ENCODE measurements at regions not wholly inside any gene's neighbourhood (a gene's known extent, or its start where the extent isn't known, plus 50 kb on each side); places are given as distances from the start of the nearest gene placed in this dataset.

- no peak for DNase-seq (ENCODE audit: low read depth in 3 of 3)
Observed at GRCh38 chr13:111456452-111457230, 136.2 kb downstream of the TEX29 start.

- no peak for DNase-seq (ENCODE audit: low read depth in 3 of 3)
Observed at GRCh38 chr13:111458001-111458531, 137.6 kb downstream of the TEX29 start.

- no peak for DNase-seq (ENCODE audit: low read depth in 3 of 3)
Observed at GRCh38 chr13:111458739-111459138, 138.3 kb downstream of the TEX29 start.

DNA sequence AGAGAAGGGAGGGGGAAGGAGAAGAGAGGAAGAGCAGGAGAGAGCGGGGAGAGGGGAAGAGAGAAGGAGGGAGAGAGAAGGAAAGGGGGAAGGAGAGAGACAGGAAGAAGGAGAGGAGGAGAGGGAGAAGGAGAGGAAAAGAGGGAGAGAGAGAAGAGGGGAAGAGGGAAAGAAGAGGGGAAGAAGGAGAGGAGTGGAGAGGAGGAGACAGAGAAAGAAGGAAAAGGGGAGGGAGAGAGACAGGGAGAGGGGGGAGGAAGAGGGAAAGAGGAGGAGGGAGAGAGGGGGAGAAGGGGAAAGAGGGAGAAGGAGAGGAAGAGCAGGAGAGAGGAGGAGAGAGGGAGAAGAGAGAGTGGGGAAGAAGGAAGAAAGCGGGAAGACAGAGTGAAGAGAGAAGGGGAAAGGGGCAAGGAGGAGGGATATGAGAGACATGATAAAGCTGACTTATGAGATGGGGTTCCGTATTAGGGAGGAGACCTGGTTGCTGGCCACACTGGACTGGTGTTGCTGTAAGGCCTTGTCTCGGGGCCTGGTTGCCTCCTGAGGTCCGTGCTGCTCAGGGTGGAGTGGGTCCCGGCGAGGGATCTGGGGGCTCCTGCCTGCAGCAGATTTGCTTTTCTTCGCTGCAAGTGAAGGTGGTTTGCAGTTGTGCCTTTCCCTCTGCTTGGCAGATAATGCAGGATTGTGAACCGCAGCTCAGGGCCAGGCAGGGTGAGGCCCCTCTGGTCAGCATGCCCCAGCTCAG is 139.5 kb downstream of the TEX29 start:
- DNase-seq (ENCODE audit: low read depth in 3 of 3), result no peak

GRCh38 chr13:111460548-111461444 is 140.4 kb downstream of the TEX29 start:
- DNase-seq (ENCODE audit: low read depth in 3 of 3), result no peak

GRCh38 chr13:111461445-111462149 is 141.2 kb downstream of the TEX29 start:
- no peak for DNase-seq (ENCODE audit: low read depth in 3 of 3)

DNA sequence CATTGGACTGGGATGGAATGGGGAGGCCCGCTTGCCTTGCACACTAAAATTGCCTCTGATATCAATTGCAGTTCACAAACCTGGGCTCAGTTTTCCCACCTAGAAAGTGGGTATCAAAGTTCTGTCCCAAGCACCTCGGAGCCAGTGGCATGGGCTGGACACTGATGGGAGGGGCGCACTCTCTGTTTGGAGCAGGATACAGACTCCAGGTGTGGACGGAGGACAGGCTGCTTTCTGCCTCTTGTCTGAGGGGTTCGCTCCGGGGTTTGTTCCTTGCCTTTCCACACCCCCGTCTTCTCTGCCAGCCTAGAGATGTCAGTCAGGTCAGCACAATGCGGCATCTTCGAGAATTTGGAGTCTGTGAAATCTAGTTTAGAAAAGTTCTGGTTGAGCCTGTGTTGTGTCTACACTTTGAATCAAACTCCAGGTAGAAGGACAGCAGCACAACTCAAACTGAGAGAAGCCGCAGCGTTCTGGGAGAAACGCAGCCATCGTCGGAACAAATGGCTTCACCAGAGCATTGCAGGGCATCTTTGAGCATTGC is 141.9 kb downstream of the TEX29 start:
- DNase-seq (ENCODE audit: low read depth in 3 of 3), result no peak

- DNase-seq (ENCODE audit: low read depth in 3 of 3), result no peak
Observed at GRCh38 chr13:111462944-111463343, 142.5 kb downstream of the TEX29 start.

DNA sequence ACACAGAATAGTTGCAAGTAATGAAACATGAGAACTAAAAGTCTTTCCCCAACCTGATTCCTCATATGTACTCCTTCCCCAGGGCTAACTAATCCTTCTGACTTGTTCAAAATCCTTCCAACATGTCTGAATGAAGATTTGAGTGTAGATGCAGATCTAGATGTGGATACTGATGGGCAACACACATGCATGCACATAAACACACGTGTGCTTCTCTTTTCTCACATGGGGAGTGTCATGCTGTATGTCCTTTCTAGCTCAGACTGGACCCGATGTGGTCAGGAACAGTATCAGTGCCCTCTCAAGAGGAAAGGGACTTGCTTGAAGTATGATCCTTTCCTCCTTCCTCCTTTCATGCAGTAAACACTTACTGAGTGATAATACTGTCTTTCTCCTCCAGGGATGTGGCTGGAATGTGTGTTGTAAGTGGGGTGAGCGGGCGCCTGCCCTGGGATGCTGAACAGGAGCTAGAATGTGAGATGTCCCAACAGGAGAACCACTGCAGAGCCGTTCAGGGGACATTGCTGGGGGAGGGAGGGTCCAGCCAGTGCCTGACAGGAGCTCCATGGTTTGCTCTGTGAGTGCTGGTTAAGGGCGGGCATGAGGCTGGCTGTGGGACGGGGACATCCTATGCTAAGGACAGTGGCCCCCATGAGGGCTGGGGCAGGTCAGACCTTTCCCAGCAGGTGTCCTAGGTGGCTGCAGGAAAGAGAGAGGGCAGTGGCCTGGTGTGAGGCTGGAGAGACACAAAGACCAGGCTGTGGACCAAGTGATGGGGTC is 146.9 kb downstream of the TEX29 start:
- DNase-seq (ENCODE audit: low read depth in 3 of 3), result no peak

GRCh38 chr13:111468037-111468959 is 147.9 kb downstream of the TEX29 start:
- DNase-seq (ENCODE audit: low read depth in 3 of 3), result no peak

DNA sequence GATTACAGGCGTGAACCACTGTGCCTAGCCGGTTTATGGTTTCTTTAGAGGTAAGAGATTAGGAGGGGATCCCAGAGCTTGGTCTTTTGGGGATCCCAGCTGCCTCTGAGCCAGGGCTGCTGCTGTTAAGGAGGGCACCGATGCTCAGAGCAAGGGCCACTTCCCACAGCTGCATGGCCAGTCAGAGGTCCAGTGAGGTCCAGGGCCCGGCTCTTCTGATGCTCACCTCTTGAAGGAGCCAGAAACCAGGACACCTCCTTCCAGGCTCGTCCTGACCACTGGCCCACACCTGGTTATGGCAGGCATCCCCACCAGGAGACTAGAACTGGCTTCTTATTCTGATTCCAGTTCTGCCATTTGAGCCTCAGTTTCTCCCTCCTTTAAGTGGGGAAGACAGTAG is 149.0 kb downstream of the TEX29 start:
- no peak for DNase-seq (ENCODE audit: low read depth in 3 of 3)

DNA sequence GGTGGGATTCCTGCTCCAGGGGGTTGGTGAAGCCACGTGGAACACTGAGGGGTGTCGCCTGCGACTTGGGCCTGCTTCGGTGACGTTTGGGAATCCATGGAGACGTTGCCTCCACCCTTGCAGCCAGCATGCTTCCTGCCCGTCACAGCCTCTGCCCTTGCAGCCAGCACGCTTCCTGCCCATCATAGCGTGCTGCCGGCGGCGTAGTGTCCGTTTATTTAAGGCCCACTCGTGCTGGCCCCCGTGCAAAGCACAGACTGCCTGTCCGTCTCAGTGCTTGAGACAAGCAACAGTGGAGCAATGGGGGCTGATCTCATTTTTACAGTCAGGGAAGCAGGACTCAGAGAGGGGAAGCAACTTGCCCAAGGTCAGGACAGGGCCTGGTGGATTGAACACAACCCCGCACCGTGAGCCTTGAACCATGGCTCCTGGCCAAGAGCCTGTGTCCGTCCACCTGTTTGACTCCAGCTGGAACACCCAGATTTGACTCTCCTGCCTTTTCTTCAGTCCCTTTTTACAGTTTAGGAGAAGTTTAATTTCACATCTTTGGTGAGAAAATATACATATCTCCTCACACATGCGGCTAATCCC is 149.6 kb downstream of the TEX29 start:
- no peak for DNase-seq (ENCODE audit: low read depth in 3 of 3)

DNA sequence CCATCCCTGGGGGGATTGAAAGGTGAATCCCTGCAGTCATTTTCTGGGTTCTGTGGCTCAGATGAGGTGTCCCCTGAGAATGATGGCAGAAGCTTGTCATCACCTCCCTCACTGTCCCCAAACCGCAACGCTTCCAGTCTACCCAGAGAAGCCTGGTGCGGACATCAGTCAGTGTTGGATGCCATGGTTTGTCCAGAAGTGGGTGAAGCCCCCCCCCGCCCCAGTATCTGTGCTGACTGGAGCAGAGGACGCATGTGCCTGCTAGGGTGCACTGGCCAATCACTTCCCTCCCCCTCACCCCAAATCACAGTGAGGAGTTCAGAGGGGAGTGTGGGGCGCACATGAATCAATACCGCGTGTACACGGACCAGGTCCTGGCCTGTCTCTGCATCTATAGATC is 150.5 kb downstream of the TEX29 start:
- no peak for DNase-seq (ENCODE audit: low read depth in 3 of 3)

DNA sequence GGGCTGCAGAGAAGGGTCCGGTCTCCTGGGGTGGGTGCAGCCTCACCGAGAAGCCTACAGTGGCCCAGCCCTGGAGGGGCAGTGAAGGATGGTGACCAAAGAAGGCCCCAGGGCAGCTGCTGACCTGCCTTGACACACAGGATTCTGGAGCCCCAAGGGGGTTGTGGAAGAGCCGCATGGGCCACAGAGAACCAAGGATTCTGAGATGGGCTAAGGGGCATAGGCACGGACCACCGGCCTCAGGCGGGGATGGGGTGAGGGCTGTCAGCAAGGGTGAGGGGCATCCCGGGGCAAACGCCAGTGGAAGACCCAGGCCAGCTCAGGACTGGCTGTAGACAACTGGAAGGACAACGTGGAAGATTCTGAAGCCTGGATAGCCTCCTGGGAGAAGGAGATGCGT is 151.6 kb downstream of the TEX29 start:
- DNase-seq (ENCODE audit: low read depth in 3 of 3), result no peak

DNA sequence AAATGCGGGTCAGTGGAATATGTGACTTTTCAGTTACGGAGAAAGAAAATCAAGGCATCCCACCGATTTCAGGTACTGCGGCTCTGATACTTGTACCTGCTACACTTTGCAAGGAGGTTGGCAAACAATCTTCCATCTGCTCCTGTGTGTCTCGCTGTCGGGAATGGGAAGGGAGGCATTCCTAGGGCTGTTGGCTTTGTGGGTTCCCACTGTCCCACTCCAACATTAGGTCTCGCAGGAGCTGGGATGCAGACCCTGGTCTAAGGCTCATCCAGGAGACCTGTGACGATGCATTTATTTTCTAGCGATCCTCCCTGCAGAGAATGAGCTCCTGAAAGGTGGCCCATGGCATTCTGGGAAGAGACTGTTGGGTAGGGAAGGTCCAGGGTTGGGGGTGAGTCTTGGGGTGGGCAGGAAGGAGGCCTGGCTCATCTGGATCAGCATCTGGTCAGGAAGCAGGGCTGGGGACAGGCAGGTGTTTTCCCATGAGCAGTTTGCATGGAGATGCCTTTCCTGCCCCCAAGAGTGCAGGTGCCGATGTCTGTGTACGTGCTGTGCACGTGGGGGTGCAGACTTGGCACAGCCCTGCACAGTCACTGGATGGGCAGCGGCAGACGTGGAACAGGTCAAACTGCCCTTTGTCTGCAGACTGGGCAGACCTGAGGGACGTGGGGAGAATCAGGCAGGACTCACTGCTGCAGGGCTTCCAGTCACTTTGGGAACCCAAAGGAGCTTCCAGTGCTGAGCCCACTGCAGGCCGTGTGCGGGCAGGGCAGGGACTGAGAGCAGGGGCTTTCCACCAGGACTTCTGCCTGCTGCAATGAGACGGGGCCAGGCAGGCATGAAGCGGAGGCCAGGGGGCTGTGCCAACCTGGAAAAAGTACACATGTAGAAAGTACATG is 152.4 kb downstream of the TEX29 start:
- DNase-seq (ENCODE audit: low read depth in 3 of 3), result no peak

DNA sequence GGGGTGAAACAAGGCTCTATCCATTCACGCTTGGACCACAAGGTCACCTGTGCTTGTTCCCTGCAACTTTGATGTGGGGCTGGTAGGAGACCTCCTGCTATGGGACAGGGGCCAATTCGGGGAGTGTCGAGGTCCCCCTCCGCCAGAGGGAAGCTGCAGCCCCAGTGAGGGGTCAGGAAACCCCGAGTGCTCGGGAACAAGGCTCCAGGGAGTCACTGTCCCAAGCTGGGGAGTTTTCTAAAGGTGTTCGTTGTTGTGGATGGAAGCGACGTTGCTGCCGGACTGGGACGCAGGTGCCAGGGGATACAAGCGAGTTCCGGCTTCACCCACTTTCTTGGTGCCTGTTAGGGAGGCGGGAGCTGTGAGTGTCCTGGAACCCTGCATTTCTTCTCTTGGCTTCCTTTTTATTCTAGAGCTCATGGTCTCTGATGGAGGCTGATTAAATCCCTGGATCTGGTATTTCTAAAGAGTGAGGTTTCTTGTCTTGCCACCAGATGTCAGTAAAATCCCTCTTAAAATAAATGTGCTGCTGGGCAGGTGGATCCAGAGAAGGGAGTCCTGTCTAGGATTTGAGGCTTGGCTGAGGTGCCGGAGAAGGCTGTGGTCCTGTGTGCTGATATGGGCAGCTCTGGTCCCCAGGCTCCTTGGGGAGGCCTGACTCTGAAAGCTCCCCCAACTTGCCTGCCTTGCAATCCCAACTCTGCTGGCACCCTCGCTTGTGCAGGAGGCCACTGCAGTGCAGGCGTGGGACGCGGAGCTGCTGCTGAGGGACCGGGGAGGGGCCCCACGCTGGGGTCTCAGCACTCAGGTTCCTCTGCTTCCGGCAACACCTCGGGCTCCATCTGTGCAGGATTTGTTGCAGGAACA is 153.9 kb downstream of the TEX29 start:
- DNase-seq (ENCODE audit: low read depth in 3 of 3), result no peak

- no peak for DNase-seq (ENCODE audit: low read depth in 3 of 3)
Observed at GRCh38 chr13:111475488-111475887, 155.0 kb downstream of the TEX29 start.

All from stimulated activated CD4-positive, alpha-beta T cell treated with anti-CD3 and anti-CD28 coated beads, TNF-alpha, amount 100 ng/mL, for 4 hours (primary cell).